GM19193 (cell line): ENCODE measurements at regions not wholly inside any gene's neighbourhood (a gene's known extent, or its start where the extent isn't known, plus 50 kb on each side); places are given as distances from the start of the nearest gene placed in this dataset.

ENCODE experiments used
- POLR2A ChIP-seq: IDR thresholded peaks from 4 replicates; pipeline ENCODE4 v1.6.1; 2011; ENCODE audit not compliant: insufficient read depth, insufficient read length; ENCODE audit errors: extremely low read depth

DNA sequence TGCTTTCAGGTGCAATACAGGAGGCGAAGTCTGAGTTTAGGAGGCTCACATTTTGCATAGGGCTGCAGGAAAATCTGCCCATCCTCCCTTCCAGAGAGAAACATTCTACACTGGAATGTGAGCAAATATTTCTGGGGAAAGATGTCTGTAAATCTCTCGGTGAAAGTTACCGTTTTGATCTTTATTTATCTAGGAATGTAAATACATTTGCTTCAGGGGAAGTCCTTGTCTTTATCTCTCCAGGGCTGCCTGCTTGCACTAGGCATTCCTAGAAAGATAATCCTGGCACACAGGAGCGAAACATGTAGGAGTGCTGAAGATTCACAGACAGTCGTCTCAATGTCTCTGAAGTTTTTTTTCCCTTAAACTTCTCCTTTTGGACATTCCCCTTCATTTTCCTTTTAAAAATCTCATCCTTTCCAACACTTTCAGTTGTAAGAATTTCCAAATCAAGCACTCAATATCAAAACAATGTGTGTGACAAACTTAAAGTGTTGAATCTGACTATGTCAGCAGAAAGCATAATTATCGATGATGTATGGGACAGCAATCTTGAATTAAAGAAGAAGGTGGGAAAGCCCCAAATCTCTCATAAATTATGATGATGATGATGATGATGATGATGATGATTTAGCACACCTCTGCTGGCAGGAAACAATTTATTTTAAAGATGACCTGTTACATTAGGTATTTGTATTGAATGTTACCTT, 113.4 kb upstream of the RESF1 start:
- TF ChIP-seq POLR2A: no peak

GRCh38 chr12:31843398-31844095, 114.7 kb upstream of the AMN1 start:
- TF ChIP-seq POLR2A: no peak

- TF ChIP-seq POLR2A: no peak
Measured at GRCh38 chr12:31837913-31838312, 109.1 kb upstream of the AMN1 start.

GRCh38 chr12:31835276-31835882, 106.6 kb upstream of the AMN1 start:
- no peak for TF ChIP-seq POLR2A

GRCh38 chr12:31834150-31834549, 105.3 kb upstream of the AMN1 start:
- TF ChIP-seq POLR2A: no peak

DNA sequence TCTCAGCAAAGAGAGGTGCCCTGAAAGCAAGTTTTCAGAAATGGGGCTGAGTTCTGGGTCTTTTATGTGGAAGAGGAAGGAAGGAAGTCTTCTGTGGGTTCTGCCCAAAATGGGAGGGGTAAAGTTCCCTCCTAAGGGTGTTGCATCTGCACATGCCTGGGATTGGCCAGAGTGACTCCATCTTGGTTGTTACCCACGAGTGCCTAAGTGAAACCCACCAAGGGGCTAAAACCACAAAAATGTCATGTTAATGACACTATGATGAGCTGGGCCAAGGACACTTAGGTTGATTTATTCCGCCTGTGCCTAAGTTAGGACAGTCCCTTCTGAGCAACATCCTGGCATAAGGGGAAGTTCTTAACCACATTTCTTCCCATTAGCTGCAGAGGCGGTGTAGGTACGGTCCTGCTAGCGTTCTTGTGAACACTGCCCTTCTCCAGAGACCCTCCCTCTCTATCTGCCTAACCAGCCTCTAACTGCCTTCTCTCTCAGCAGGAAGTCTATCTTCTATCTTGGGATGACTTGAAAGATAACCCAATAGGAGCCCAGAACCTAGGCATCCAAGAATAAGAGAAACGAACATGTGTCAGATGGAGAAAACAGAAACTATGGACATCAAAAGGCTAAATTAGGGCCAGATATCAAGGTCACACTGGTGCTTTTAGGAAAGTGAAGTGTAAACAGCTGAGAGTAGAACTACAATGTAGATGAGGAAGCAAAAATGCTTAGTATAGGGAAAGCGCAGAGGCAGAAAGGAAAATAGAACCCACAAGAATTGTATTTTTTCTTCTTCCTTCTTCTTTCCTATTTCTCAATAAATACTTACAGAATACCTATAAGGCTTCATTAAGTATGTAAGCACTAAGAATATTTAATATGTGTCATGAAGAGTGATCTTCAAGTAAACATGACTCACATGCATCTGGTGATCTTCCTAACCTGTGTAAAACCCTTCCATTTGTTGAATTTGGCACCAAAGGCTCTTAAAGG, 104.2 kb upstream of the AMN1 start:
- no peak for TF ChIP-seq POLR2A

DNA sequence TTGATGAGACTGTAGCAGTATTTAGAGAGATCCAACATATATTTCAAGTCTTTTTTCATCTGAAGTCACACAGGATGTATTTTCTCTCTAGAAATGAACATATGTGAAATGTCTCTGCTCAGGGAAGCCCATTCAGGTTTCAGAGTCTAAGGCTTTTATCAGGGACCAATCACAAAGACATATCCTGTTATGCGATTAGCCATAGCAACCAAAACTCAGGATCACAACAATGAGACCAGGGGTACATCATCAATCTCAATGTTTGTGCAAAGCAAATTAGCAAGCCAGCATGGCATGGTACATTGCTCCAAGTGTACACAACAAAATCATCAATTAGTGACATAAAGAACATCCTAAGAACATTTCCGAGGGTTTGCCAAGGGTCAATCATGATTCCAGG, 99.2 kb upstream of the AMN1 start:
- TF ChIP-seq POLR2A: no peak

DNA sequence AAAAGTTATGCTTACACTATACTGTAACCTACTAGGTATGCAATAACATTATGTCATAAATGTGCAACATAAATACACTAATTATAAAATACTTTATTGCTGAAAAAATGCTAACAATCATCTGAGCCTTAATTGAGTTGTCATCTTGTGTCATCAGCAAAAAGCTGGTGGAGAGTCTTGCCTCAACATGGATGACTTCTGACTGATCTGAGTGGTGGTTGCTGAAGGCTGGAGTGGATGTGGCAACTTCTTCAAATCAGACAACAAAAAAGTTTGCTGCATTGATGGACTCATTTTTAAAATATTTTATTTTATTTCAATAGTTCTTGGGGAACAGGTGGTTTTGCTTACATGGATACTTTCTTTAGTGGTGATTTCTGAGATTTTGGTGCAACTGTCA, 93.9 kb upstream of the AMN1 start:
- no peak for TF ChIP-seq POLR2A

- TF ChIP-seq POLR2A: no peak
Measured at GRCh38 chr12:31821484-31821883, 92.7 kb upstream of the AMN1 start.

DNA sequence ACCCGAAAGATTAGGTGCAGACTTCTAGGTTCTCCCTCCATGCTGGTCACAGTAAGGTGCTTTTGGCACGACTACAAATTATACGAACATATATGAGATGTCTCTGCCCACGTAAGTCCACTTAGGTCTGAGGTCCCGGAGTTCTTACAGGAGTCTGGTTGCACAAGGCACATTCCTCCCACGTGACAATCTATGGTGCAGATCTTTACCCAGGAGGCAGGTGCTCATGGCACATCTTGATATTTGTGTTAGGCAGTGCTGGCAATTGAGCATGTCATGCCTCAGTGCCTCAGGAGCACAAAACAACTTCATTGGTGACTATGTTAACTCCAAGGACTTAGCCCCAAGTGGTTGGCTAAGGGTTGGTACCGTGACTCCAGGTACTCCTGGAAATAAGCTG, 92.0 kb upstream of the AMN1 start:
- no peak for TF ChIP-seq POLR2A

DNA sequence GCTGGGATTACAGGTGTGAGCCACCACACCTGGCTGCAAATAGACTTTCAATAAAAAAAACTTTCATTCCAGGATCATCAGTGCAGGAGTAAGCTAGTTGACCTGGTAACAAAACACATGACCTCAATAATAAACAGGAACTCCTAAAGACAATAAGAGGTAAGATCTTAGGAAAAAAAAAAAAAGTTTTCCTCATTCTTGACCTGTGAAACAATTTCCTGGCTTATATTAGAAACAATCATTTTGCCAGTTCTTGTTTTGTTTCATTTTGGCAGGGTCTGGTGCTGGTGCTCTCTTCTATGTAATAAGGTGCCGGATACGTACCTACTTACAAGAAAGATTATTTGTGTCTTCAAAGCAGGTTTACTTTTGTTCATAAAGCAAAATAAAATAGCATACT, 90.6 kb upstream of the AMN1 start:
- no peak for TF ChIP-seq POLR2A

- TF ChIP-seq POLR2A: no peak
Measured at GRCh38 chr12:31818623-31819268, 89.9 kb upstream of the AMN1 start.

GRCh38 chr12:31817120-31817519, 88.3 kb upstream of the AMN1 start:
- TF ChIP-seq POLR2A: no peak

- no peak for TF ChIP-seq POLR2A
Measured at GRCh38 chr12:31815096-31815495, 86.3 kb upstream of the AMN1 start.
